Upper lobe of left lung (tissue), 6 donors: ENCODE measurements at regions not wholly inside any gene's neighbourhood (a gene's known extent, or its start where the extent isn't known, plus 50 kb on each side); places are given as distances from the start of the nearest gene placed in this dataset.

Experiments
- ATAC-seq, 2 donors: fragments of 200-7000 bp; cut with Tn5 transposase; one replicate each; pipeline ENCODE4 v1.9.1; 2022; ENCODE audit warnings: mild to moderate bottlenecking in 2 of 2, moderate library complexity in 2 of 2; ENCODE audit not compliant: low FRiP score in 2 of 2
- DNase-seq, 2 donors: peaks; one replicate each; pipeline ENCODE4 v3.0.0-alpha.2; 2019 to 2020
- H3K27ac ChIP-seq, 4 donors: fragments of 200-600 bp; sonication (generic); one replicate each; pipeline ENCODE4 v1.5.1; 2016 to 2019
- H3K27me3 ChIP-seq, 4 donors: fragments of 200-600 bp; sonication (generic); one replicate each; pipeline ENCODE4 v1.5.1; 2017 to 2019
- H3K36me3 ChIP-seq, 4 donors: fragments of 200-600 bp; sonication (generic); one replicate each; pipeline ENCODE4 v1.5.1; 2016 to 2019
- H3K4me1 ChIP-seq, 4 donors: fragments of 200-600 bp; sonication (generic); one replicate each; pipeline ENCODE4 v1.5.1; 2018 to 2019
- H3K4me3 ChIP-seq, 4 donors: fragments of 200-600 bp; sonication (generic); one replicate each; pipeline ENCODE4 v1.5.1; 2017 to 2019; ENCODE audit warnings: mild to moderate bottlenecking in 2 of 4, moderate library complexity in 1 of 4
- H3K9me3 ChIP-seq, 4 donors: fragments of 200-600 bp; sonication (generic); one replicate each; pipeline ENCODE4 v1.5.1; 2018 to 2019
- EP300 ChIP-seq, 4 donors: sonication (generic); formaldehyde crosslinking; IDR thresholded peaks; one replicate each; pipeline ENCODE4 v1.5.1; 2017; ENCODE audit warnings: antibody characterized with exemption in 4 of 4, control low read depth in 2 of 4
- POLR2A ChIP-seq, 4 donors: fragments of 450-650 bp; IDR thresholded peaks; one replicate each; pipeline ENCODE4 v1.5.1; 2016 to 2017; ENCODE audit warnings: antibody characterized with exemption in 4 of 4, mild to moderate bottlenecking in 2 of 4
- POLR2AphosphoS5 ChIP-seq, 2 donors: sonication (generic); formaldehyde crosslinking; IDR thresholded peaks; one replicate each; pipeline ENCODE4 v1.5.1; 2017; ENCODE audit warnings: antibody characterized with exemption in 2 of 2
- WGBS, 2 donors: methylation state at CpG; one replicate each; pipeline ENCODE4 v1.1.5; 2017 to 2018; 5-methylcytosine and 5-hydroxymethylcytosine counted together
- TF ChIP-seq, protein P1 (sequence below), 6 experiments: fragments of 450-650 bp in 4 of 6; fragments of 200-600 bp in 2 of 6; sonication (generic) in 2 of 6; IDR thresholded peaks; one replicate each; pipeline ENCODE4 v1.5.1; 2016 to 2019; ENCODE audit warnings: antibody characterized with exemption in 6 of 6
- donor health status: DM: no; HTN: no; CAD: no; lungs with moderate emphysema.
- donor health status: DM: no; HTN: yes; CAD: no; lungs with severe emphysema.

DNA sequence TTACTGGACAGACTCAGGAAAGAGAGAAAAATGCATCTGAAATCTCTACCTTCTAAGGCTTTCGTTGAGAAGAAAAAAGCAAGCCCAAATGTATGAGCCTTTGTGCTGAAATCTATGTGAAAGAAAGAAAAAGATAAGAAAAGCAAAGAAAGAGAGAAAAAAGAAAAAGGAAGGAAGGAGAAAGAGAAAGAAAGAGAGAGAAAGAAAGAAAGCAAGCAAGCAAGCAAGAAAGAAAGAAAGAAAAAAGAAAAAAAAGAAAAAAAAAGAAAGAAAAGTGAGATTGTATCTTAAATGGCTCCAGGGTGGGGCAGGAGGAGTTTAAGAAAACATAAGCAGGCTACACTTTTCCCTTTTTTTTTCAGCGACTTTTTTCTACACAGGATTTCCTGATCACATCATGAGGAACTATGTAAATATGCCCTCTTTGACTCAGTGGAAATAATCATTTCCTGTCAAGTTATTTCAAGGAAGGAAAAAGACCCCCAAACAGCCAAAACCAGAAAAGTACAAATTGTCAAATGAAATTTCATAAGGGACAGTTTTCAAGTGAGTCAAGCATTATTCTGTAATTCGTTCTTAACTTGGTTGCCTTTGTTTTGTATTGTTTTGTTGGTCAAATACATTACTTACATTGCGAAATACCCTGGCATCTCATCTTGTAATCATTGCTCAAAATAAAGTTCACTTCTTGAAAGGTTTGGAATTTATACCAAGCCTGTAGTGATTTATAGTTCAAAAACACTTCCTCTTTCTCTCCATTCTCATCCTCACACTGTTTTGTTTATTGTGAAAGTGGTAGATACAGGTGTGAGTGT, 79.5 kb upstream of the RNF217 start:
- Histone ChIP-seq H3K4me1 (peaks cover 7 to 17% (median 14%) of the 10 kb centered on the region in 4 donors), H3K27me3 (no peaks in the 10 kb centered on the region), H3K27ac (no peak overlapping the region), H3K9me3 (no peaks in the 10 kb centered on the region), H3K4me3 (no peak overlapping the region), H3K36me3 (no peaks in the 10 kb centered on the region)
- ATAC-seq (peak in 1 of 2 donors; percentile 24), DNase-seq (no peak)
- 15 to 17% methylated on average over 4 of the region's 4 CpGs for WGBS, 2 donors
- TF ChIP-seq, protein P1, sequence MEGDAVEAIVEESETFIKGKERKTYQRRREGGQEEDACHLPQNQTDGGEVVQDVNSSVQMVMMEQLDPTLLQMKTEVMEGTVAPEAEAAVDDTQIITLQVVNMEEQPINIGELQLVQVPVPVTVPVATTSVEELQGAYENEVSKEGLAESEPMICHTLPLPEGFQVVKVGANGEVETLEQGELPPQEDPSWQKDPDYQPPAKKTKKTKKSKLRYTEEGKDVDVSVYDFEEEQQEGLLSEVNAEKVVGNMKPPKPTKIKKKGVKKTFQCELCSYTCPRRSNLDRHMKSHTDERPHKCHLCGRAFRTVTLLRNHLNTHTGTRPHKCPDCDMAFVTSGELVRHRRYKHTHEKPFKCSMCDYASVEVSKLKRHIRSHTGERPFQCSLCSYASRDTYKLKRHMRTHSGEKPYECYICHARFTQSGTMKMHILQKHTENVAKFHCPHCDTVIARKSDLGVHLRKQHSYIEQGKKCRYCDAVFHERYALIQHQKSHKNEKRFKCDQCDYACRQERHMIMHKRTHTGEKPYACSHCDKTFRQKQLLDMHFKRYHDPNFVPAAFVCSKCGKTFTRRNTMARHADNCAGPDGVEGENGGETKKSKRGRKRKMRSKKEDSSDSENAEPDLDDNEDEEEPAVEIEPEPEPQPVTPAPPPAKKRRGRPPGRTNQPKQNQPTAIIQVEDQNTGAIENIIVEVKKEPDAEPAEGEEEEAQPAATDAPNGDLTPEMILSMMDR (IDR thresholded peaks at IDR 0.05), result no peak
- no peak for TF ChIP-seq EP300 (IDR thresholded peaks at IDR 0.05)
- no peak for TF ChIP-seq POLR2A (IDR thresholded peaks at IDR 0.05)
- TF ChIP-seq POLR2AphosphoS5 (IDR thresholded peaks at IDR 0.05), result no peak

DNA sequence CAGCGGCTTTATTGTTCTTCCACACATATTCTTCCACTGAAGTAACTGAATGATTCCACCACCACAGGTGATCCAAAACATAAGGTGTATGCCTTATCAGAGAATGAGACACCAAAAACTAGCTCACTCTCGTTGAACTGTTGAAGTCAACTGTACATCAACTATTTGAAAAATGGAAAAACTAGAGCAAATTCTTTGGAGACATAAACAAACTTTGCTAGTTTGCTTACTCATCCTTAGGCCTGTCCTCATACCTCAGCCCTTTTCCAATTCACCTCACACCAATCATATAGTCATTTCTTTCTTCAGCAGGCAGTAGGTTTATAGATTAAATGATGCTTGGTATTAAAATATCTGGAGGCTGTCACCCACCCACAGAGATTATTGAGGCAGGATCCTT, 77.1 kb upstream of the RNF217 start:
- WGBS, 2 donors, result 82 to 89% methylated on average over 2 of the region's 2 CpGs
- no peak for TF ChIP-seq POLR2A (IDR thresholded peaks at IDR 0.05)
- TF ChIP-seq, protein P1 (IDR thresholded peaks at IDR 0.05), result no peak
- TF ChIP-seq EP300 (IDR thresholded peaks at IDR 0.05), result no peak
- no peak for TF ChIP-seq POLR2AphosphoS5 (IDR thresholded peaks at IDR 0.05)
- no peak overlapping the region for H3K4me3 ChIP-seq
- no peaks in the 10 kb centered on the region for H3K27me3 ChIP-seq
- no peak overlapping the region for H3K27ac ChIP-seq
- no peaks in the 10 kb centered on the region for H3K36me3 ChIP-seq
- ATAC-seq (no peak), DNase-seq (no peak)
- peaks cover 11 to 20% (median 14%) of the 10 kb centered on the region in 4 donors for H3K4me1 ChIP-seq
- H3K9me3 ChIP-seq, result no peaks in the 10 kb centered on the region

DNA sequence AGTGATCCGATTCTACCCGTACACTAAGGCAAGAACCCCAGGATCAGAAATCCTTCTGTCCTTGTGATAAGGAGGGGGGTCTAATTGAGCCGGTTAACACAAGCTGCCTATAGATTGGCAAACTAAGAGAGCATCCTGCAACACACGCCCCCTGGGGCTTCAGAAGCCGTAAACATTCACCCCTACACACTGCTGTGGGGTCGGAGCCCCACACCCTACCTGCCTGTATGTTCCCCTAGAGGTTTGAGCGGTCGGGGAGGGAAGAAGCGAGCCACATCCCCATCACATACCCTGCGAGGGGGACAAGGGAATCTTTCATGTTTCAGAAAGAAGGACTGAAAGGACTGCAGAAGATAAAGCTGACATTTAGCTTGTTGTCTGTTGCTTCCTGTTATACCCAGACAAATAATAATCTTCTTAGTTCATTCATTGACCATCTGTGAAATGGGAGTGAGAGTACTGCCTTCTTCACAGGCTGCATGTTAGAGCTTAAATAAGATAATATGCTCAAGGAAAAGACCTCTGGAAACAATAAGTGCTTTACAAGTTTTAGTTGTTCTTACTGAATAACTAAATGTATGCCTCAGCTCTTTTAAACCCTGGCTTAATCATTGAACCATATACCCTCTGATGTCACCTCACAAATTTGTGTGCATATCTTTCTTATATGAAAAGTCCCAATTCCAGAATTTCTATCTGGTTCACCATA, 74.2 kb upstream of the RNF217 start:
- Histone ChIP-seq H3K4me3 (no peak overlapping the region), H3K4me1 (peaks cover 0 to 9% (median 2%) of the 10 kb centered on the region in 4 donors), H3K36me3 (no peaks in the 10 kb centered on the region), H3K27ac (no peak overlapping the region), H3K27me3 (no peaks in the 10 kb centered on the region), H3K9me3 (no peaks in the 10 kb centered on the region)
- DNase-seq (no peak), ATAC-seq (no peak)
- 92 to 95% methylated on average over 10 of the region's 10 CpGs for WGBS, 2 donors
- TF ChIP-seq POLR2AphosphoS5 (IDR thresholded peaks at IDR 0.05), result no peak
- TF ChIP-seq EP300 (IDR thresholded peaks at IDR 0.05), result no peak
- no peak for TF ChIP-seq POLR2A (IDR thresholded peaks at IDR 0.05)
- TF ChIP-seq, protein P1 (IDR thresholded peaks at IDR 0.05), result no peak

DNA sequence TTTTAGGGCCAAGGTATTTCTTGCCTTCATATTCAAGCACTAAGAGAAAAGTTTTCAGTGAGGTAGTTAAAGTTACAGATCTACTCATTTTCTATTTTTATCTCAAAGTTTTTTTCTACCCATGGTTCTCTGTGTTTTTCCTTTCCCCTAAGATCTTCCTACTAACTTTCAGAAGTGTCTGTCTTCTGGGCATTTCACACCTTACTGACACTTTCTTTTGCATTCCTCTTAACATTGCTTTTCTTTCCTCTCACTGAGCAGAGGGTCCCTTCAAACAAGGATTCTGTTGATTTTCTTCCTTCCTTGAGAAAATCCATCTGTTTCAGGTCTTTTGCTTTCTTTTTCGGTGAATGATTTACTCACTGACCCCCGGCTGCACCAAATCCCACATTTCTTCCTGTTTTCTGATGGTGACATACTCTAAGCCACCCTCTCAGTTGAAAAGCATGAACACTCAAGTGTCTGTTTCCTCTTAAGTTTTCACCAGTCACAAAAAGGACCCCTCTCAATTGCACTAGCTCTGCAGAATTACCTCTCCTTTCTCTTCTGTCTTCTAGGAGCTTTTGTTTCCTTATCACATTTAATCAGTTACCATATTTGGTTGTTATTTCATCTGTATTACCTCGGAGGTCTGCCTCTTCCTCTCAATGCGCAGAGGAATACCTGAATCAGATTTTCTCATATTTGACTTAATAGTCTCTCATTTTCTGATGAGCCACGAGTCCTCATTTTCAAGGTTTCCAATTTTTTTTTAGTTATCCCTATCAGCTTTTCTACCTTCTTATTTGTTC, 73.5 kb upstream of the RNF217 start:
- Histone ChIP-seq H3K27ac (no peak overlapping the region), H3K9me3 (no peaks in the 10 kb centered on the region), H3K27me3 (no peaks in the 10 kb centered on the region), H3K36me3 (no peaks in the 10 kb centered on the region), H3K4me1 (peaks cover 0 to 5% (median 2%) of the 10 kb centered on the region in 4 donors), H3K4me3 (no peak overlapping the region)
- ATAC-seq (no peak), DNase-seq (no peak)
- TF ChIP-seq EP300 (IDR thresholded peaks at IDR 0.05), result no peak
- TF ChIP-seq, protein P1 (IDR thresholded peaks at IDR 0.05), result no peak
- WGBS, 2 donors, result 27% methylated on average over 5 of the region's 5 CpGs
